ENCODE measurements at regions not wholly inside any gene's neighbourhood (a gene's known extent, or its start where the extent isn't known, plus 50 kb on each side); places are given as distances from the start of the nearest gene placed in this dataset.

DNA sequence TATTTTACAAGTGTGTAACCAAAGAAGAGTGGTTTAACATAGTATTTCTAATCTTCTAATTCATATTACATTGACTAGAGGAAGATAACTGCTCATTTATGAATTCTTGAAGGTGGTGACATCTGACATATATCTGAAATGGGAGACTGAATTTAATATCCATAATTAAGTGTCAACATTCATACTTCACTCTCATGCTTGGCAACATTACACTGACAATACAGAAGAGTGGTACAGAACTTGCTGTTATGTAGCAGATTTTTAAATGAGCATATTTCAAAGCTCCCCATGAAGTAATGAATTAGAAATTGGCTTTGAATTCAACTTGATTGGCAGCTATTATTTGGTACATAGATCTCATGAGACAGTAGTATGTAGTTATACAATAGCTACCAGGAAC, 125.8 kb upstream of the POT1 start:
- in situ Hi-C loops (cut with MboI; ENCODE audit: low pct_unique_long_range_greater_than_20kb, low sequenced_read_pairs, unreplicated experiment) = no loop called here
- TF ChIP-seq, protein P1, sequence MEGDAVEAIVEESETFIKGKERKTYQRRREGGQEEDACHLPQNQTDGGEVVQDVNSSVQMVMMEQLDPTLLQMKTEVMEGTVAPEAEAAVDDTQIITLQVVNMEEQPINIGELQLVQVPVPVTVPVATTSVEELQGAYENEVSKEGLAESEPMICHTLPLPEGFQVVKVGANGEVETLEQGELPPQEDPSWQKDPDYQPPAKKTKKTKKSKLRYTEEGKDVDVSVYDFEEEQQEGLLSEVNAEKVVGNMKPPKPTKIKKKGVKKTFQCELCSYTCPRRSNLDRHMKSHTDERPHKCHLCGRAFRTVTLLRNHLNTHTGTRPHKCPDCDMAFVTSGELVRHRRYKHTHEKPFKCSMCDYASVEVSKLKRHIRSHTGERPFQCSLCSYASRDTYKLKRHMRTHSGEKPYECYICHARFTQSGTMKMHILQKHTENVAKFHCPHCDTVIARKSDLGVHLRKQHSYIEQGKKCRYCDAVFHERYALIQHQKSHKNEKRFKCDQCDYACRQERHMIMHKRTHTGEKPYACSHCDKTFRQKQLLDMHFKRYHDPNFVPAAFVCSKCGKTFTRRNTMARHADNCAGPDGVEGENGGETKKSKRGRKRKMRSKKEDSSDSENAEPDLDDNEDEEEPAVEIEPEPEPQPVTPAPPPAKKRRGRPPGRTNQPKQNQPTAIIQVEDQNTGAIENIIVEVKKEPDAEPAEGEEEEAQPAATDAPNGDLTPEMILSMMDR (IDR thresholded peaks at IDR 0.05; ENCODE audit: extremely low read depth, insufficient read depth, missing control alignments) = no peak

DNA sequence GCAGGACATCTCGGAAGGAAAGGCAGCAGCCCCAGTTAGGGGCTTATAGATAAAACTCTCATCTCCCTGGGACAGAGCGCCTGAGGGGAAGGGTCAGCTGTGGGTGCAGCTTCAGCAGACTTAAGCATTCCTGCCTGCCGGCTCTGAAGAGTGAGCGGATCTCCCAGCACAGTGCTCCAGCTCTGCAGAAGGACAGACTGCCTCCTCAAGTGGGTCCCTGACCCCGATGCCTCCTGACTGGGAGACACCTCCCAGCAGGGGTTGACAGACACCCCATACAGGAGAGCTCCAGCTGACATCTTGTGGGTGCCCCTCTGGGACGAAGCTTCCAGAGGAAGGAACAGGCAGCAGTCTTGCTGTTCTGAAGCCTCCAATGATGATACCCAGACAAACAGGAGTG, 117.1 kb upstream of the POT1 start:
- in situ Hi-C loops (cut with MboI; ENCODE audit: low pct_unique_long_range_greater_than_20kb, low sequenced_read_pairs, unreplicated experiment) = no loop called here
- TF ChIP-seq, protein P1 (IDR thresholded peaks at IDR 0.05; ENCODE audit: extremely low read depth, insufficient read depth, missing control alignments) = no peak
- DNase-seq (ENCODE audit: low spot score) = no peak

More for the DNA sequence above, 125.8 kb upstream of the POT1 start:
- DNase-seq (ENCODE audit: low spot score) = no peak

DNA sequence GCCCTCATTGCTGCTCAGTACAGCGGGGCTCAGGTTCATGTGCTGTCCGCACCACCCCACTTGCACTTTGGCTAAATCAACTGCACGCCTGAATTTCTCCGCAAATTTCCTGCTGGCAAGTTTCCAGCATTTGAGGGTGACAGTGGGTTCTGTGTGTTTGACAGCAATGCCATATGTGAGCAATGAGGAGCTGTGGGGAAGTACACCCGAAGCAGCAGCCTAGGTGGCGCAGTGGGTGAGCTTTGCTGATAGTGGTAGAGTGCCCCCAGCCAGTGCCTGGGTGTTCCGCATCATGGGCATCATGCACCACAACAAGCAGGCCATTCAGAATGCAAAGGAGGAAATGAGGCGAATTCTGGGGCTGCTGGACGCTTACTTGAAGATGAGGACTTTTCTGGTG, 103.9 kb upstream of the POT1 start:
- in situ Hi-C loops (cut with MboI; ENCODE audit: low pct_unique_long_range_greater_than_20kb, low sequenced_read_pairs, unreplicated experiment) = no loop called here
- TF ChIP-seq, protein P1 (IDR thresholded peaks at IDR 0.05; ENCODE audit: extremely low read depth, insufficient read depth, missing control alignments) = no peak
- no peak for DNase-seq (ENCODE audit: low spot score)

DNA sequence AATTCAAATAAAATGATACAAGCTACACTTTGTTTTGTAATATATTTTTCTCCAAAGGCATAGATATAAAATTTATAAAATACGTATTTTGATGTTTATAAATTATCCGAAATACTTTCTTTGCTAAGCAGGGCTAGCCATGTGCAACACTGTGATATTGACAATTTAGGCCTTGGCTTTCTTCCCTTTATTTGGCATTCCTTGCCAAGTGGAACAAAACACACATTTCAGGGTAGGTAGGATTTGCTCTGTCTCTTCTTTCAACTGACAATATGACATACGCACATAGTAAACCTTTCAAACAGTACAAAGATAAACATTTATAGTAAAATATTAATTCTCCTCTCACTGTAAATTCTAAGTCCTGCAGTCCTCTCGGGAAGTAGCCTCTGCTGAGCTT, 103.3 kb upstream of the POT1 start:
- TF ChIP-seq, protein P1 (IDR thresholded peaks at IDR 0.05; ENCODE audit: extremely low read depth, insufficient read depth, missing control alignments) = no peak
- DNase-seq (ENCODE audit: low spot score) = no peak
- in situ Hi-C loops (cut with MboI; ENCODE audit: low pct_unique_long_range_greater_than_20kb, low sequenced_read_pairs, unreplicated experiment) = no loop called here

DNA sequence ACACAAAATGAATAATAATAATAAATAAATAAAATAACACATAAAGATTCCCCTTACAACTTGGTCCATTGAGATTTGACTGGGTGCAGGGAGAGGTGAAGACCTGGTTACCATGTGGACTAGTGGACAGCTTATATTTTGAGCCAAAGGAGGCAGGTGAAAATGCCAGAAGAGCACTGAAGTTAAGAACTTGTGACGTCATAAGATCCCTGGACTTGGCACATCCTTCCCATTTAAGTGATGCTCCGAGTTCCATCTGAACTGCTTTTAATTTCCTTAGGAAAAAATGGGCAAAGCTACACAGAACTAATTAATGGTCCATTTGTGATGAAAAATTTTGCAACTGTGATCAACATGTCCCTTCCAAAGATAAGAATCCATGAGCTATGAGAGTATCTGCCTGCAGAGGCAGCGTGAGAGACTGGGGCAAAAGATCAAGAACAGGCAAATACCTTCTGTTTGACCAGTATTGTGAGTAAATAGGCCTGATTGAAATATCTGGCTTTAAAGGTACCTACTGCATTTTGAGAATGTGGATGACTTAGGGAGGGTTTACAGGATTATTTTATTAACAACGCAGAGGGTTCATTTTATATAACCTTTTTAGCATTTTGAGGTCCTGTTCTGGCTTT, 101.2 kb upstream of the POT1 start:
- in situ Hi-C loops (cut with MboI; ENCODE audit: low pct_unique_long_range_greater_than_20kb, low sequenced_read_pairs, unreplicated experiment) = no loop called here
- TF ChIP-seq, protein P1 (IDR thresholded peaks at IDR 0.05; ENCODE audit: extremely low read depth, insufficient read depth, missing control alignments) = no peak
- DNase-seq (ENCODE audit: low spot score) = no peak

DNA sequence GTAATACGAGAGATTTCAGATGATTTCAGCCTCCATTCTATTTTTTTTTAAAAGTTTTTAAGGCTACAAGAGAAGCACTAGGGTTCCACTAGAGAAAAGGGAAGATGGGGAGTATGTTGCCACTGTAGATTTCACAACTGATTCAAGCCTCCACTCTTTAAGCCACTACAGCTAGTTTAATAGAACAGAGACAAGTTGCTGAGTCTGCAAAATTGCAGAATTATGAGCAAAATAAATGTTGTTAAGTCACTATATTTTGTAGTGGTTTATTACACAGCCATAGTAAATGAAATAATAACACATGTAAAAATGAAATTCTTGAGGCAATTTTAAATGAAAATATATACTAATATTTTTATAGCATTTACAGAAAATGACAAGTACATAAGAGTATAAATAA, 96.0 kb upstream of the POT1 start:
- TF ChIP-seq, protein P1 (IDR thresholded peaks at IDR 0.05; ENCODE audit: extremely low read depth, insufficient read depth, missing control alignments) = no peak
- no peak for DNase-seq (ENCODE audit: low spot score)
- in situ Hi-C loops (cut with MboI; ENCODE audit: low pct_unique_long_range_greater_than_20kb, low sequenced_read_pairs, unreplicated experiment) = no loop called here
